GM20000 (cell line): ENCODE measurements at regions not wholly inside any gene's neighbourhood (a gene's known extent, or its start where the extent isn't known, plus 50 kb on each side); places are given as distances from the start of the nearest gene placed in this dataset.
"Not testable (repeated sequence)": the region's sequence is repeated elsewhere in the genome, so short reads cannot be mapped to it uniquely, and the experiment has no call there.

Experiments used
- DNase-seq: peaks from one replicate; pipeline ENCODE4 v3.0.0; 2012; ENCODE audit warnings: low spot score
- CTCF ChIP-seq: IDR thresholded peaks from 2 replicates; pipeline ENCODE4 v1.5.1; 2012; ENCODE audit warnings: mild to moderate bottlenecking, control low read depth; ENCODE audit errors: extremely low read depth, missing control alignments

- DNase-seq, result no peak
- TF ChIP-seq CTCF, result no peak
These were observed 971.3 kb downstream of the CNTNAP5 start for GRCh38 chr2:124996406-124996805.

GRCh38 chr2:124999906-125000305 is 974.8 kb downstream of the CNTNAP5 start:
- no peak for DNase-seq
- no peak for TF ChIP-seq CTCF

GRCh38 chr2:125004106-125004800 is 979.2 kb downstream of the CNTNAP5 start:
- TF ChIP-seq CTCF, result no peak
- no peak for DNase-seq

GRCh38 chr2:125006676-125007075 is 981.6 kb downstream of the CNTNAP5 start:
- no peak for DNase-seq
- TF ChIP-seq CTCF, result no peak

GRCh38 chr2:125028721-125029120 is 1003.6 kb downstream of the CNTNAP5 start:
- DNase-seq, result not testable (repeated sequence)

- no peak for TF ChIP-seq CTCF
- no peak for DNase-seq
These were observed 1008.8 kb downstream of the CNTNAP5 start for GRCh38 chr2:125033871-125034270.

GRCh38 chr2:125037135-125037653 is 1012.1 kb downstream of the CNTNAP5 start:
- no peak for TF ChIP-seq CTCF
- DNase-seq, result no peak

GRCh38 chr2:125041846-125042245 is 1016.8 kb downstream of the CNTNAP5 start:
- TF ChIP-seq CTCF, result no peak
- no peak for DNase-seq
